Common myeloid progenitor, CD34-positive (primary cell): ENCODE measurements at regions not wholly inside any gene's neighbourhood (a gene's known extent, or its start where the extent isn't known, plus 50 kb on each side); places are given as distances from the start of the nearest gene placed in this dataset.
A peak's percentile ranks its signal among the peaks of the same experiment; 100 is the strongest.

Experiments used
- CTCF ChIA-PET: fragments of 350-600 bp; sonication (Branson Sonifier 250); formaldehyde crosslinking; loops from one replicate; lab custom pipeline; 2021; ENCODE audit warnings: antibody characterized with exemption; lab: Charles Lee
- POLR2A ChIA-PET: fragments of 350-600 bp; sonication (Branson Sonifier 250); formaldehyde crosslinking; loops from one replicate; lab custom pipeline; 2021; ENCODE audit warnings: antibody characterized with exemption; lab: Charles Lee
- DNase-seq, 3 donors: peaks; one replicate each; pipeline versions ENCODE4 v3.0.0 to v3.0.0-alpha.2; 2013
- H3K27ac ChIP-seq, 2 experiments: 1 replicate in 1 of 2; 2 replicates in 1 of 2; pipeline ENCODE4 v1.7.0; 2013; ENCODE audit warnings: inconsistent platforms in 2 of 2, low read length in 2 of 2, mild to moderate bottlenecking in 2 of 2, low read depth in 1 of 2, moderate library complexity in 1 of 2; ENCODE audit not compliant: severe bottlenecking in 2 of 2, insufficient read depth in 1 of 2, poor library complexity in 1 of 2
- H3K27me3 ChIP-seq, 5 experiments: replicated peaks in 2 of 5; 1 replicate in 3 of 5; 2 replicates in 2 of 5; pipeline versions ENCODE4 v1.6.1 to v1.7.0; 2013; ENCODE audit warnings: low read length in 4 of 5, mild to moderate bottlenecking in 2 of 5, moderate library complexity in 2 of 5, inconsistent platforms in 1 of 5; ENCODE audit not compliant: insufficient read depth in 5 of 5, control insufficient read depth in 4 of 5
- H3K36me3 ChIP-seq, 4 experiments: 1 replicate in 2 of 4; 2 replicates in 2 of 4; pipeline versions ENCODE4 v1.6.1 to v1.7.0; 2013; ENCODE audit warnings: low read length in 3 of 4, control low read depth in 1 of 4, mild to moderate bottlenecking in 1 of 4; ENCODE audit not compliant: control insufficient read depth in 4 of 4, insufficient read depth in 4 of 4
- H3K4me1 ChIP-seq, 4 experiments: 1 replicate in 3 of 4; 2 replicates in 1 of 4; pipeline versions ENCODE4 v1.6.1 to v1.7.1; 2013; ENCODE audit warnings: low read length in 3 of 4, mild to moderate bottlenecking in 3 of 4, control low read depth in 1 of 4, inconsistent platforms in 1 of 4, moderate library complexity in 1 of 4; ENCODE audit not compliant: control insufficient read depth in 4 of 4, insufficient read depth in 4 of 4; ENCODE audit errors: control extremely low read depth in 1 of 4
- H3K4me3 ChIP-seq, 7 experiments: 1 replicate in 4 of 7; 2 replicates in 3 of 7; pipeline versions ENCODE4 v1.5.1 to v1.7.0; 2013; ENCODE audit warnings: mild to moderate bottlenecking in 7 of 7, low read length in 6 of 7, moderate library complexity in 6 of 7, inconsistent platforms in 2 of 7, low read depth in 2 of 7, control low read depth in 1 of 7; ENCODE audit not compliant: insufficient read depth in 4 of 7, control insufficient read depth in 1 of 7; ENCODE audit errors: extremely low read depth in 1 of 7
- H3K9me3 ChIP-seq, 5 experiments: 1 replicate in 4 of 5; 2 replicates in 1 of 5; pipeline versions ENCODE4 v1.6.1 to v1.7.1; 2013; ENCODE audit warnings: low read length in 4 of 5, mild to moderate bottlenecking in 2 of 5, inconsistent platforms in 1 of 5, low read depth in 1 of 5, moderate library complexity in 1 of 5; ENCODE audit not compliant: control insufficient read depth in 4 of 5, insufficient read depth in 2 of 5; ENCODE audit errors: control extremely low read depth in 1 of 5
- WGBS: methylation state at CpG from one replicate; pipeline ENCODE4 v1.1.5; 2013; ENCODE audit not compliant: insufficient coverage; 5-methylcytosine and 5-hydroxymethylcytosine counted together

DNA sequence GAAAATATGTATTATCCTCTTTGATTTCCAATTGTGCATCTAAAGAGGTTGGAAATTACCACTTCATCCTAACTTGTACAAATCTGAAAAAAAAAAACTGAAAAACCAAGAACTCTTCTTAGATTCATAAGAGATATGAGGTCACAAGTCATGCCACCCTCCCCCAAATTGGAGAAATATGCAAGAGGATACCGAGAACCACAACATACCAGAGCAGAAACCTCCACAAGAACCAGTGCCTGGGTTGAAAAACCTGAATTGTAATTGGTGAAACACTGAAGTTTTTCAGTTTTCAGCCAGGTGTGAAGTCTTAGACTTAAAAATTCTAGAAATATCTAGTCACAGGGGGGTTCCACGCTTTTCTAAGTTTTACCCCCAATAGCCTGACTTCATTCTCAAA lies 1029.5 kb upstream of the LRRTM1 start:
- Histone ChIP-seq H3K4me3 (no peak overlapping the region), H3K27ac (no peak overlapping the region), H3K4me1 (no peaks in the 10 kb centered on the region), H3K9me3 (no peaks in the 10 kb centered on the region), H3K27me3 (no peaks in the 10 kb centered on the region), H3K36me3 (no peaks in the 10 kb centered on the region)
- ChIA-PET POLR2A (interaction anchor here (0.8 kb wide), 1 partner anchor 10 kb away, joined by 3 read pairs; no protein-coding TSS in a partner anchor), CTCF (no interaction called here)
- DNase-seq, result no peak
- WGBS, result 100% methylated on average over 2 of the region's 2 CpGs

DNA sequence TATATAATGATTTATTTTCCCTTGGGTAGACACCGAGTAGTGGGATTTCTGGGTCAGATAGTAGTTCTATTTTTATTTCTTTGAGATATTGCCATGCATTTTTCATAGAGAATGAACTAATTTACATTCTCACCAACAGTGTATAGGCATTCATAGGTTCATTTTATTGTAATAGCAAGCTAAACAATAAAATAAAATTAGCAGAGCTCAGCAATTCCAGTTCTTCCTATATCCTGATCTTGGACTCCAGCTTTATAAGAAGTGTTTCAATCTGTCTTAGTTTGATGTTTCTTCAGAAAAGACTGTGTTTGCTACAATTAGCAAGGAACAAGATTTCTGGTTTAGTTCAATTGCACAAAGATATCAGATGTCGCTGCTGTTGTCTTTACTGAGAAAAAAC lies 1024.4 kb upstream of the LRRTM1 start:
- DNase-seq, result no peak
- Histone ChIP-seq H3K4me3 (no peak overlapping the region), H3K4me1 (no peaks in the 10 kb centered on the region), H3K36me3 (no peaks in the 10 kb centered on the region), H3K9me3 (no peaks in the 10 kb centered on the region), H3K27me3 (no peaks in the 10 kb centered on the region), H3K27ac (no peak overlapping the region)
- POLR2A ChIA-PET, result no interaction called here
- WGBS, result 88% methylated on average over 1 of the region's 2 CpGs
- CTCF ChIA-PET, result no interaction called here

DNA sequence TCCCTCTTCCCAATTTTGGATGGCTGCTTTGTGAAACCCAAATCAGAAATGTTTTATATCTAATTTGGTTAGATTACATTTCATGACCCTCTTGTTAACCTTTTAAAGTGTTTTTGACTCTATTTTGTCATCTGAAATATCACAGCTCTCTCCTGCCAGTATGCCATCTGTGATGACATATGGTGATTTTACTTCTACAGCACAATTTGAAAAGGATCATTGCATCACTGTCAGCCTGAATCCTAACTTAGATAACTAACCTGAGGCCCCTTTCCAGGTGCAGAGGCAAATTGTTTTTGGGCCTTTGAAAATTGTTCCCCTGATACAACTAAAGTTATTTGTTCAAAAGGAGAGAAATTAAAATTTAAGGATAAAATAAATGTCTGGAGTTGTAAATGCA lies 1023.4 kb upstream of the LRRTM1 start:
- DNase-seq, result no peak
- H3K4me1 ChIP-seq, result no peaks in the 10 kb centered on the region
- ChIA-PET POLR2A (no interaction called here), CTCF (interaction anchor here (1.1 kb wide), 1 partner anchor 34 kb away, joined by 3 read pairs; no protein-coding TSS in a partner anchor)
- H3K9me3 ChIP-seq, result peaks cover 0 to 4% (median 0%) of the 10 kb centered on the region in 5 experiments
- no peaks in the 10 kb centered on the region for H3K27me3 ChIP-seq
- H3K27ac ChIP-seq, result no peak overlapping the region
- no peak overlapping the region for H3K4me3 ChIP-seq
- H3K36me3 ChIP-seq, result no peaks in the 10 kb centered on the region

DNA sequence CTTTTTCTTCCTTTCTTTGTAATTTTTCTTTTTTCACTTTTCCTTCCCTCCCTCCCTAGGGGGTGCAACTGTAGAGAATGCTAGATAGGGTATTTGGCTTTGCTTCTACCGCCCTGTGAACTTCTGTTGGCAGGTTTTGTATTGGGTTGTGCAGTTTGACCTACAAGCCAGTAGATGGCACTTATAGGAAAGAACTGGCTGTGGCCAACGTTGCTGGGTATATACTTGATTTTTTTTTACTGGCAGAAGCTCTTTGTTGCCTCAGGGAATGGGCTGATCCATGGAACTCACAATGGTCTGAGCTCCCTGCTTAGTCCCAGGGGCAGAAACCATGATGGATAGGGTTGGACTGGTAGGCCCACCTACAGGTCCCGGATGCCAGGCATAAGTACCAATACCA lies 1019.5 kb upstream of the LRRTM1 start:
- Histone ChIP-seq H3K4me1 (no peaks in the 10 kb centered on the region), H3K27me3 (no peaks in the 10 kb centered on the region), H3K4me3 (no peak overlapping the region), H3K27ac (no peak overlapping the region), H3K9me3 (peaks cover 0 to 5% (median 0%) of the 10 kb centered on the region in 5 experiments), H3K36me3 (no peaks in the 10 kb centered on the region)
- ChIA-PET POLR2A (interaction anchor here (0.9 kb wide), 1 partner anchor 10 kb away, joined by 3 read pairs; no protein-coding TSS in a partner anchor), CTCF (interaction anchor here (1.4 kb wide), 2 partner anchors 569 to 571 kb away, joined by 3 to 4 read pairs; no protein-coding TSS in a partner anchor)
- DNase-seq, result peak; percentile 8 to 40 (median 40)
- WGBS, result 50% methylated on average over 2 of the region's 3 CpGs

GRCh38 chr2:81304154-81304830 lies 999.7 kb upstream of the LRRTM1 start:
- no peak overlapping the region for H3K27ac ChIP-seq
- no peaks in the 10 kb centered on the region for H3K4me1 ChIP-seq
- H3K4me3 ChIP-seq, result no peak overlapping the region
- 93% methylated on average over 8 of the region's 9 CpGs for whole genome bisulfite sequencing
- POLR2A ChIA-PET, result no interaction called here
- CTCF ChIA-PET, result no interaction called here
- peaks cover 0 to 2% (median 0%) of the 10 kb centered on the region in 5 experiments for H3K9me3 ChIP-seq
- DNase-seq, result no peak
- no peaks in the 10 kb centered on the region for H3K36me3 ChIP-seq
- no peaks in the 10 kb centered on the region for H3K27me3 ChIP-seq

GRCh38 chr2:81303321-81303720 lies 998.8 kb upstream of the LRRTM1 start:
- no peak overlapping the region for H3K4me3 ChIP-seq
- no peak overlapping the region for H3K27ac ChIP-seq
- H3K9me3 ChIP-seq, result peaks cover 0 to 2% (median 0%) of the 10 kb centered on the region in 5 experiments
- no peaks in the 10 kb centered on the region for H3K4me1 ChIP-seq
- ChIA-PET POLR2A (no interaction called here), CTCF (no interaction called here)
- no peak for DNase-seq
- H3K27me3 ChIP-seq, result no peaks in the 10 kb centered on the region
- no peaks in the 10 kb centered on the region for H3K36me3 ChIP-seq
- WGBS, result 100% methylated on average over 1 of the region's 1 CpG

GRCh38 chr2:81299841-81300240 lies 995.3 kb upstream of the LRRTM1 start:
- Histone ChIP-seq H3K27ac (no peak overlapping the region), H3K9me3 (peaks cover 0 to 2% (median 0%) of the 10 kb centered on the region in 5 experiments), H3K36me3 (no peaks in the 10 kb centered on the region), H3K27me3 (no peaks in the 10 kb centered on the region), H3K4me1 (no peaks in the 10 kb centered on the region), H3K4me3 (no peak overlapping the region)
- WGBS, result no CpG with 5 or more reads among the region's 1 CpG
- POLR2A ChIA-PET, result no interaction called here
- DNase-seq, result no peak
- CTCF ChIA-PET, result interaction anchor here (0.6 kb wide), 1 partner anchor 362 kb away, joined by 4 read pairs; no protein-coding TSS in a partner anchor
